K562 (cell line): ENCODE measurements at regions not wholly inside any gene's neighbourhood (a gene's known extent, or its start where the extent isn't known, plus 50 kb on each side); places are given as distances from the start of the nearest gene placed in this dataset.

Source experiments
- CREBBP ChIP-seq: IDR thresholded peaks from one replicate; pipeline ENCODE4 v1.6.1; 2012; ENCODE audit warnings: low read depth, mild to moderate bottlenecking, control low read depth, inconsistent platforms, low read length
- E2F4 ChIP-seq: sonication (generic); formaldehyde crosslinking; IDR thresholded peaks from 2 replicates; pipeline ENCODE4 v1.8.0; 2022; ENCODE audit warnings: mild to moderate bottlenecking, low read depth, missing genetic modification reagents
- ETV1 ChIP-seq: fragments of 450-650 bp; conservative IDR thresholded peaks from 2 replicates; pipeline ENCODE4 v1.6.1; 2016; ENCODE audit warnings: missing genetic modification characterization, control low read depth, low read depth, missing compliant biosample characterization
- IRF9 ChIP-seq: fragments of 450-650 bp; IDR thresholded peaks from 2 replicates; pipeline ENCODE4 v1.6.1; 2016; ENCODE audit warnings: missing biosample characterization, missing genetic modification characterization
- KDM4B ChIP-seq, 2 experiments: fragments of 450-650 bp in 1 of 2; sonication (generic) in 1 of 2; IDR thresholded peaks; 2 replicates each; pipeline ENCODE4 v1.6.1; 2016 to 2017; ENCODE audit warnings: borderline replicate concordance in 2 of 2, antibody characterized with exemption in 1 of 2, low read depth in 1 of 2, mild to moderate bottlenecking in 1 of 2
- MTA3 ChIP-seq: fragments of 450-650 bp; formaldehyde crosslinking; IDR thresholded peaks from 2 replicates; pipeline ENCODE4 v1.6.1; 2017; ENCODE audit warnings: mild to moderate bottlenecking, borderline replicate concordance
- POLR2A ChIP-seq: fragments of 450-650 bp; conservative IDR thresholded peaks from 2 replicates; pipeline ENCODE4 v1.6.1; 2016
- POLR2AphosphoS5 ChIP-seq: IDR thresholded peaks from 2 replicates; pipeline ENCODE4 v1.6.1; 2011; ENCODE audit warnings: mild to moderate bottlenecking, low read depth, low read length, moderate library complexity; ENCODE audit not compliant: control insufficient read depth, insufficient read depth
- PTTG1 ChIP-seq: fragments of 450-650 bp; IDR thresholded peaks from 2 replicates; pipeline ENCODE4 v1.6.1; 2016; ENCODE audit warnings: low read depth, mild to moderate bottlenecking, missing genetic modification characterization, missing compliant biosample characterization
- REST ChIP-seq, 2 experiments: fragments of 450-650 bp; formaldehyde crosslinking in 1 of 2; IDR thresholded peaks; 2 replicates each; pipeline versions ENCODE4 v1.4.0 to v1.6.1; 2014 to 2020; ENCODE audit warnings: mild to moderate bottlenecking in 2 of 2, borderline replicate concordance in 1 of 2, low read depth in 1 of 2
- TBL1XR1 ChIP-seq, 2 experiments: IDR thresholded peaks; 2 replicates each; pipeline ENCODE4 v1.6.1; 2012; ENCODE audit warnings: improper control_type of control experiment in 2 of 2, low read length in 2 of 2, mild to moderate bottlenecking in 1 of 2
- ZBTB12 ChIP-seq: fragments of 250-450 bp; sonication (Bioruptor Pico); IDR thresholded peaks from 2 replicates; pipeline ENCODE4 v1.4.0; 2020
- ZFP1 ChIP-seq: fragments of 450-650 bp; formaldehyde crosslinking; IDR thresholded peaks from 2 replicates; pipeline ENCODE4 v1.4.0; 2020; ENCODE audit warnings: mild to moderate bottlenecking, mixed read lengths

GRCh38 chr10:8192301-8192700 is 137.8 kb downstream of the GATA3 start:
- no peak for TF ChIP-seq POLR2A
- no peak for TF ChIP-seq MTA3
- TF ChIP-seq REST (IDR thresholded peaks at IDR 0.05; ENCODE audit: borderline replicate concordance), result no peak
- no peak for TF ChIP-seq REST (CRISPR knock-in tag; IDR thresholded peaks at IDR 0.05; ENCODE audit: low read depth)
- TF ChIP-seq CREBBP, result no peak
- no peak for TF ChIP-seq ZBTB12 (CRISPR knock-in tag)
- no peak for TF ChIP-seq POLR2AphosphoS5
- TF ChIP-seq E2F4 (CRISPR knock-in tag), result no peak
- no peak for TF ChIP-seq KDM4B (IDR thresholded peaks at IDR 0.05; ENCODE audit: borderline replicate concordance in 2 of 2, low read depth in 1 of 2)
- TF ChIP-seq PTTG1 (tag), result no peak
- TF ChIP-seq TBL1XR1 (IDR thresholded peaks at IDR 0.05; ENCODE audit: low read length in 2 of 2), result no peak
- TF ChIP-seq ZFP1 (CRISPR knock-in tag), result no peak
- no peak for TF ChIP-seq ETV1 (tag)
- no peak for TF ChIP-seq IRF9
